ENCODE measurements at regions not wholly inside any gene's neighbourhood (a gene's known extent, or its start where the extent isn't known, plus 50 kb on each side); places are given as distances from the start of the nearest gene placed in this dataset.

- Mint-ChIP-seq H3K9me3 (ENCODE audit: unreplicated experiment) (no peaks in the 10 kb centered on the region), H3K4me1 (ENCODE audit: low read depth, unreplicated experiment) (no peaks in the 10 kb centered on the region), H3K27me3 (ENCODE audit: insufficient read depth, unreplicated experiment) (peaks cover 6% of the 10 kb centered on the region), H3K4me3 (ENCODE audit: unreplicated experiment) (no peak overlapping the region), H3K36me3 (ENCODE audit: insufficient read depth, unreplicated experiment) (no peaks in the 10 kb centered on the region), H3K27ac (ENCODE audit: unreplicated experiment) (no peak overlapping the region)
- Histone ChIP-seq H3K9me3 (no peaks in the 10 kb centered on the region), H3K4me1 (no peaks in the 10 kb centered on the region), H3K36me3 (ENCODE audit: control insufficient read depth, insufficient read depth, low read length) (no peaks in the 10 kb centered on the region), H3K27me3 (replicated peaks; ENCODE audit: control insufficient read depth, insufficient read depth, low read length) (no peaks in the 10 kb centered on the region), H3K4me3 (ENCODE audit: low read depth, low read length) (no peak overlapping the region)
- intact Hi-C loops (cut with micrococcal nuclease; ENCODE audit: unreplicated experiment) = no loop called here
- TF ChIP-seq CTCF (IDR thresholded peaks at IDR 0.05; ENCODE audit: insufficient read depth in 1 of 2, low read depth in 1 of 2, low read length in 1 of 2, severe bottlenecking in 1 of 2, unreplicated experiment in 1 of 2) = no peak
- no TSS peak for BruUV-seq (replicated peaks)
- ChIA-PET POLR2A (no interaction called here), CTCF (interaction anchor here (0.7 kb wide), 1 partner anchor 135 kb away, joined by 3 read pairs; no protein-coding TSS in a partner anchor)
- no peak for DNase-seq
Measured at GRCh38 chrX:99722094-99722493, 688.0 kb downstream of the PCDH19 start.

GRCh38 chrX:99719140-99719539 lies 690.9 kb downstream of the PCDH19 start:
- CTCF ChIA-PET = interaction anchor here (0.6 kb wide), 1 partner anchor 691 kb away, joined by 4 read pairs; the partner anchor contains the start of gene PCDH19
- no peak for TF ChIP-seq CTCF (IDR thresholded peaks at IDR 0.05; ENCODE audit: insufficient read depth in 1 of 2, low read depth in 1 of 2, low read length in 1 of 2, severe bottlenecking in 1 of 2, unreplicated experiment in 1 of 2)
- H3K4me3 Mint-ChIP-seq (ENCODE audit: unreplicated experiment) = no peak overlapping the region
- no peaks in the 10 kb centered on the region for H3K27me3 Mint-ChIP-seq (ENCODE audit: insufficient read depth, unreplicated experiment)
- no peaks in the 10 kb centered on the region for H3K4me1 Mint-ChIP-seq (ENCODE audit: low read depth, unreplicated experiment)
- Histone ChIP-seq H3K9me3 (no peaks in the 10 kb centered on the region), H3K4me3 (ENCODE audit: low read depth, low read length) (no peak overlapping the region), H3K36me3 (ENCODE audit: control insufficient read depth, insufficient read depth, low read length) (no peaks in the 10 kb centered on the region), H3K4me1 (no peaks in the 10 kb centered on the region), H3K27me3 (replicated peaks; ENCODE audit: control insufficient read depth, insufficient read depth, low read length) (no peaks in the 10 kb centered on the region)
- no peaks in the 10 kb centered on the region for H3K36me3 Mint-ChIP-seq (ENCODE audit: insufficient read depth, unreplicated experiment)
- H3K27ac Mint-ChIP-seq (ENCODE audit: unreplicated experiment) = no peak overlapping the region
- H3K9me3 Mint-ChIP-seq (ENCODE audit: unreplicated experiment) = no peaks in the 10 kb centered on the region
- intact Hi-C loops (cut with micrococcal nuclease; ENCODE audit: unreplicated experiment) = no loop called here
- no TSS peak for BruUV-seq (replicated peaks)
- DNase-seq = no peak
- POLR2A ChIA-PET = no interaction called here

- Histone ChIP-seq H3K27me3 (replicated peaks; ENCODE audit: control insufficient read depth, insufficient read depth, low read length) (no peaks in the 10 kb centered on the region), H3K4me1 (no peaks in the 10 kb centered on the region), H3K9me3 (no peaks in the 10 kb centered on the region), H3K36me3 (ENCODE audit: control insufficient read depth, insufficient read depth, low read length) (no peaks in the 10 kb centered on the region), H3K4me3 (ENCODE audit: low read depth, low read length) (no peak overlapping the region)
- no peaks in the 10 kb centered on the region for H3K27me3 Mint-ChIP-seq (ENCODE audit: insufficient read depth, unreplicated experiment)
- H3K36me3 Mint-ChIP-seq (ENCODE audit: insufficient read depth, unreplicated experiment) = no peaks in the 10 kb centered on the region
- no peaks in the 10 kb centered on the region for H3K9me3 Mint-ChIP-seq (ENCODE audit: unreplicated experiment)
- POLR2A ChIA-PET = no interaction called here
- no peak overlapping the region for H3K27ac Mint-ChIP-seq (ENCODE audit: unreplicated experiment)
- CTCF ChIA-PET = no interaction called here
- no TSS peak for BruUV-seq (replicated peaks)
- TF ChIP-seq CTCF (IDR thresholded peaks at IDR 0.05; ENCODE audit: insufficient read depth in 1 of 2, low read depth in 1 of 2, low read length in 1 of 2, severe bottlenecking in 1 of 2, unreplicated experiment in 1 of 2) = no peak
- H3K4me3 Mint-ChIP-seq (ENCODE audit: unreplicated experiment) = no peak overlapping the region
- no peak for DNase-seq
- intact Hi-C loops (cut with micrococcal nuclease; ENCODE audit: unreplicated experiment) = no loop called here
- no peaks in the 10 kb centered on the region for H3K4me1 Mint-ChIP-seq (ENCODE audit: low read depth, unreplicated experiment)
Measured at GRCh38 chrX:99717716-99718115, 692.4 kb downstream of the PCDH19 start.
